H9 (cell line): ENCODE measurements at regions not wholly inside any gene's neighbourhood (a gene's known extent, or its start where the extent isn't known, plus 50 kb on each side); places are given as distances from the start of the nearest gene placed in this dataset.

Source experiments
- DNase-seq: peaks from one replicate; pipeline ENCODE4 v3.0.0-alpha.2; 2017
- H2AFZ ChIP-seq: one replicate; pipeline ENCODE4 v1.6.1; 2013; ENCODE audit warnings: mild to moderate bottlenecking, low read length, control low read depth, moderate library complexity
- H2AK5ac ChIP-seq: 2 replicates; pipeline ENCODE4 v1.6.1; 2013; ENCODE audit warnings: low read length, control low read depth, mixed read lengths; ENCODE audit not compliant: insufficient read length
- H2BK120ac ChIP-seq: one replicate; pipeline ENCODE4 v1.6.1; 2013; ENCODE audit warnings: low read depth, mild to moderate bottlenecking, low read length, control low read depth, inconsistent platforms; ENCODE audit not compliant: poor library complexity, severe bottlenecking
- H2BK12ac ChIP-seq: 2 replicates; pipeline ENCODE4 v1.6.1; 2013; ENCODE audit warnings: low read length, control low read depth, mixed read lengths, low read depth; ENCODE audit not compliant: insufficient read length
- H2BK15ac ChIP-seq: 2 replicates; pipeline ENCODE4 v1.6.1; 2013; ENCODE audit warnings: low read depth, low read length, control low read depth
- H2BK20ac ChIP-seq: one replicate; pipeline ENCODE4 v1.6.1; 2013; ENCODE audit warnings: low read depth, mild to moderate bottlenecking, low read length, control low read depth, inconsistent platforms; ENCODE audit not compliant: poor library complexity, severe bottlenecking
- H2BK5ac ChIP-seq: 2 replicates; pipeline ENCODE4 v1.6.1; 2013; ENCODE audit warnings: low read length, control low read depth, mixed read lengths; ENCODE audit not compliant: insufficient read length
- H3K14ac ChIP-seq: 2 replicates; pipeline ENCODE4 v1.6.1; 2013; ENCODE audit warnings: low read length, control low read depth; ENCODE audit not compliant: insufficient read depth
- H3K18ac ChIP-seq: 2 replicates; pipeline ENCODE4 v1.6.1; 2013; ENCODE audit warnings: low read depth, mild to moderate bottlenecking, mixed read lengths, low read length, control low read depth; ENCODE audit not compliant: insufficient read length
- H3K23ac ChIP-seq: 2 replicates; pipeline ENCODE4 v1.6.1; 2013; ENCODE audit warnings: low read length, control low read depth, mixed read lengths, low read depth; ENCODE audit not compliant: insufficient read length
- H3K23me2 ChIP-seq: 2 replicates; pipeline ENCODE4 v1.6.1; 2013; ENCODE audit warnings: low read depth, mild to moderate bottlenecking, mixed read lengths, low read length, control low read depth; ENCODE audit not compliant: insufficient read length, poor library complexity, severe bottlenecking
- H3K27ac ChIP-seq: 2 replicates; pipeline ENCODE4 v1.5.1; 2013; ENCODE audit warnings: low read length, control low read depth, mixed read lengths, low read depth; ENCODE audit not compliant: insufficient read length
- H3K27me3 ChIP-seq: 2 replicates; pipeline ENCODE4 v1.6.1; 2013; ENCODE audit warnings: low read length, control low read depth, inconsistent platforms; ENCODE audit not compliant: insufficient read depth
- H3K4ac ChIP-seq: 2 replicates; pipeline ENCODE4 v1.6.1; 2013; ENCODE audit warnings: low read depth, mild to moderate bottlenecking, control low read depth, inconsistent platforms, low read length, moderate library complexity
- H3K4me1 ChIP-seq: 2 replicates; pipeline ENCODE4 v1.6.1; 2013; ENCODE audit warnings: low read length, control low read depth, inconsistent platforms; ENCODE audit not compliant: insufficient read depth
- H3K4me2 ChIP-seq: 2 replicates; pipeline ENCODE4 v1.6.1; 2013; ENCODE audit warnings: low read length, control low read depth, mixed read lengths; ENCODE audit not compliant: insufficient read length, insufficient read depth
- H3K56ac ChIP-seq: 2 replicates; pipeline ENCODE4 v1.6.1; 2013; ENCODE audit warnings: low read depth, mild to moderate bottlenecking, mixed read lengths, low read length, control low read depth; ENCODE audit not compliant: insufficient read length
- H3K79me1 ChIP-seq: 2 replicates; pipeline ENCODE4 v1.6.1; 2013; ENCODE audit warnings: low read depth, mild to moderate bottlenecking, moderate library complexity, low read length, control low read depth, inconsistent platforms; ENCODE audit not compliant: insufficient read depth, poor library complexity, severe bottlenecking
- H3K79me2 ChIP-seq: 2 replicates; pipeline ENCODE4 v1.6.1; 2013; ENCODE audit warnings: low read length, control low read depth, inconsistent platforms; ENCODE audit not compliant: insufficient read depth
- H3K9ac ChIP-seq: 2 replicates; pipeline ENCODE4 v1.6.1; 2013; ENCODE audit warnings: low read length, control low read depth, mixed read lengths; ENCODE audit not compliant: insufficient read length; ENCODE audit errors: extremely low read depth
- H3K9me3 ChIP-seq: one replicate; pipeline ENCODE4 v1.6.1; 2013; ENCODE audit warnings: low read depth, low read length, inconsistent platforms; ENCODE audit not compliant: control insufficient read depth
- H3T11ph ChIP-seq: one replicate; pipeline ENCODE4 v1.6.1; 2013; ENCODE audit warnings: mild to moderate bottlenecking, low read length, control low read depth, inconsistent platforms
- H4K20me1 ChIP-seq: one replicate; pipeline ENCODE4 v1.6.1; 2013; ENCODE audit not compliant: control insufficient read depth, insufficient read length, insufficient read depth
- H4K5ac ChIP-seq: 2 replicates; pipeline ENCODE4 v1.6.1; 2013; ENCODE audit warnings: low read depth, mild to moderate bottlenecking, mixed read lengths, low read length, control low read depth; ENCODE audit not compliant: insufficient read length
- H4K8ac ChIP-seq: replicated peaks from 2 replicates; pipeline ENCODE4 v1.6.1; 2013; ENCODE audit warnings: low read length, control low read depth, mixed read lengths, low read depth; ENCODE audit not compliant: insufficient read length
- H4K91ac ChIP-seq: 2 replicates; pipeline ENCODE4 v1.6.1; 2013; ENCODE audit warnings: low read depth, mild to moderate bottlenecking, moderate library complexity, mixed read lengths, low read length, control low read depth; ENCODE audit not compliant: insufficient read length
- H3K27ac Mint-ChIP-seq, 3 experiments: 2 replicates in 2 of 3; 3 replicates in 1 of 3; pipeline ENCODE4 v1.8.0; 2020 to 2021; ENCODE audit warnings: mixed read lengths in 3 of 3, mild to moderate bottlenecking in 1 of 3, moderate library complexity in 1 of 3
- H3K27me3 Mint-ChIP-seq: 2 replicates; pipeline ENCODE4 v1.8.0; 2021; ENCODE audit warnings: low read depth, mild to moderate bottlenecking, moderate library complexity, mixed read lengths
- H3K36me3 Mint-ChIP-seq, 3 experiments: 2 replicates in 2 of 3; 3 replicates in 1 of 3; pipeline ENCODE4 v1.8.0; 2020 to 2021; ENCODE audit warnings: low read depth in 3 of 3, mixed read lengths in 3 of 3; ENCODE audit not compliant: insufficient read depth in 1 of 3
- H3K4me1 Mint-ChIP-seq, 2 experiments: 2 replicates each; pipeline ENCODE4 v1.8.0; 2020; ENCODE audit warnings: mixed read lengths in 2 of 2
- H3K4me3 Mint-ChIP-seq, 2 experiments: 2 replicates in 1 of 2; 3 replicates in 1 of 2; pipeline ENCODE4 v1.8.0; 2020 to 2021; ENCODE audit warnings: mild to moderate bottlenecking in 2 of 2, mixed read lengths in 2 of 2, moderate library complexity in 1 of 2
- H3K9me3 Mint-ChIP-seq, 2 experiments: 2 replicates in 1 of 2; 3 replicates in 1 of 2; pipeline ENCODE4 v1.8.0; 2020; ENCODE audit warnings: mild to moderate bottlenecking in 2 of 2, mixed read lengths in 2 of 2, moderate library complexity in 1 of 2
- WGBS: extraction: QIAGEN DNeasy Blood & Tissue Kit; methylation state at CpG from one replicate; pipeline ENCODE4 v1.1.7; 2013; ENCODE audit warnings: missing lambda C conversion rate, low lambda C conversion rate, mixed read lengths; ENCODE audit not compliant: insufficient read length; ENCODE audit errors: extremely low coverage; 5-methylcytosine and 5-hydroxymethylcytosine counted together
- TF ChIP-seq, protein P1 (sequence below): fragments of 200-600 bp; sonication (generic); conservative IDR thresholded peaks from 3 replicates; pipeline ENCODE4 v1.8.0; 2021; ENCODE audit warnings: antibody characterized with exemption, mild to moderate bottlenecking

- no peak overlapping the region for H3K4me2 ChIP-seq
- no peak overlapping the region for H4K91ac ChIP-seq
- TF ChIP-seq, protein P1, sequence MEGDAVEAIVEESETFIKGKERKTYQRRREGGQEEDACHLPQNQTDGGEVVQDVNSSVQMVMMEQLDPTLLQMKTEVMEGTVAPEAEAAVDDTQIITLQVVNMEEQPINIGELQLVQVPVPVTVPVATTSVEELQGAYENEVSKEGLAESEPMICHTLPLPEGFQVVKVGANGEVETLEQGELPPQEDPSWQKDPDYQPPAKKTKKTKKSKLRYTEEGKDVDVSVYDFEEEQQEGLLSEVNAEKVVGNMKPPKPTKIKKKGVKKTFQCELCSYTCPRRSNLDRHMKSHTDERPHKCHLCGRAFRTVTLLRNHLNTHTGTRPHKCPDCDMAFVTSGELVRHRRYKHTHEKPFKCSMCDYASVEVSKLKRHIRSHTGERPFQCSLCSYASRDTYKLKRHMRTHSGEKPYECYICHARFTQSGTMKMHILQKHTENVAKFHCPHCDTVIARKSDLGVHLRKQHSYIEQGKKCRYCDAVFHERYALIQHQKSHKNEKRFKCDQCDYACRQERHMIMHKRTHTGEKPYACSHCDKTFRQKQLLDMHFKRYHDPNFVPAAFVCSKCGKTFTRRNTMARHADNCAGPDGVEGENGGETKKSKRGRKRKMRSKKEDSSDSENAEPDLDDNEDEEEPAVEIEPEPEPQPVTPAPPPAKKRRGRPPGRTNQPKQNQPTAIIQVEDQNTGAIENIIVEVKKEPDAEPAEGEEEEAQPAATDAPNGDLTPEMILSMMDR, result no peak
Observed at GRCh38 chr5:2658881-2659470, 92.5 kb downstream of the IRX2 start.

More at GRCh38 chr5:2658881-2659470, 92.5 kb downstream of the IRX2 start:
- no CpG with 5 or more reads among the region's 18 CpGs for WGBS
- no peaks in the 10 kb centered on the region for H3K27me3 ChIP-seq
- H2BK5ac ChIP-seq, result no peak overlapping the region
- H3K9me3 Mint-ChIP-seq, result no peaks in the 10 kb centered on the region
- H3K23ac ChIP-seq, result no peak overlapping the region
- no peak overlapping the region for H3K27ac ChIP-seq
- no peak overlapping the region for H2BK12ac ChIP-seq
- no peak overlapping the region for H3K9ac ChIP-seq
- H2AFZ ChIP-seq, result no peak overlapping the region
- H3K56ac ChIP-seq, result no peak overlapping the region
- no peak for DNase-seq
- no peak overlapping the region for H3K4me3 Mint-ChIP-seq
- H2BK120ac ChIP-seq, result no peak overlapping the region
- no peak overlapping the region for H2BK20ac ChIP-seq
- no peak overlapping the region for H3K18ac ChIP-seq
- no peak overlapping the region for H2BK15ac ChIP-seq
- H3T11ph ChIP-seq, result no peak overlapping the region
- H3K36me3 Mint-ChIP-seq, result no peaks in the 10 kb centered on the region; a peak in 1 of 7 replicates
- H3K4me1 Mint-ChIP-seq, result peaks cover 0 to 5% of the 10 kb centered on the region in 2 experiments; a peak in 1 of 4 replicates
- no peaks in the 10 kb centered on the region for H4K20me1 ChIP-seq
- no peaks in the 10 kb centered on the region for H3K79me1 ChIP-seq
- H3K79me2 ChIP-seq, result no peaks in the 10 kb centered on the region
- no peak overlapping the region for H4K5ac ChIP-seq
- no peak overlapping the region for H2AK5ac ChIP-seq
- H3K23me2 ChIP-seq, result no peaks in the 10 kb centered on the region
- H3K27ac Mint-ChIP-seq, result no peak overlapping the region
- no peak overlapping the region for H3K4ac ChIP-seq
- no peaks in the 10 kb centered on the region; the same call in 1 of the 2 replicates for H3K4me1 ChIP-seq
- no peak overlapping the region for H3K14ac ChIP-seq
- H3K27me3 Mint-ChIP-seq, result peaks cover 2% of the 10 kb centered on the region
- no peaks in the 10 kb centered on the region for H3K9me3 ChIP-seq
- no peak overlapping the region for H4K8ac ChIP-seq
